GM18870 (cell line): ENCODE measurements at regions not wholly inside any gene's neighbourhood (a gene's known extent, or its start where the extent isn't known, plus 50 kb on each side); places are given as distances from the start of the nearest gene placed in this dataset.
"Not testable (repeated sequence)": the region's sequence is repeated elsewhere in the genome, so short reads cannot be mapped to it uniquely, and the experiment has no call there.

Source experiments
- ATAC-seq: cut with Tn5 transposase; IDR thresholded peaks from one replicate; pipeline ENCODE4 v1.9.1; 2021; ENCODE audit warnings: moderate library complexity; ENCODE audit not compliant: unreplicated experiment

DNA sequence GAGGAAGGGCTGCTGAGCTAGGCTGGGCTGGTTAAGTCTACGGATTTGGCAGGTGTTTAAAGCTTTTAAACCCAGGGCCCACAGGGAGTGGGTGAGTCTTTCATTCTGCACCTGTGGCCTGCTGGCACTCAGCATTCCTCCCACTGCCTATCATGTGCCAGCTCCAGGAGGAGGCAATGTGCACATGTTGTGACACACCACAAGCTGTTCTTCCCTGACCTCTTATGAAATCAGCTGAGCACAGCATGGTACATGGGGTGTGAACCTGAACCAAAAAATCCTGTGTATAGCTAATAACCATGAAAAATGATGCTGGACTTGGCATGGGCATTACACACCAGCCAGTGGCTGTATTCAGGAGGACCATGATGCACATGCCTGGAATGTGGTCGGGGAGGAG is 297.9 kb upstream of the MMADHC start:
- ATAC-seq: no peak

DNA sequence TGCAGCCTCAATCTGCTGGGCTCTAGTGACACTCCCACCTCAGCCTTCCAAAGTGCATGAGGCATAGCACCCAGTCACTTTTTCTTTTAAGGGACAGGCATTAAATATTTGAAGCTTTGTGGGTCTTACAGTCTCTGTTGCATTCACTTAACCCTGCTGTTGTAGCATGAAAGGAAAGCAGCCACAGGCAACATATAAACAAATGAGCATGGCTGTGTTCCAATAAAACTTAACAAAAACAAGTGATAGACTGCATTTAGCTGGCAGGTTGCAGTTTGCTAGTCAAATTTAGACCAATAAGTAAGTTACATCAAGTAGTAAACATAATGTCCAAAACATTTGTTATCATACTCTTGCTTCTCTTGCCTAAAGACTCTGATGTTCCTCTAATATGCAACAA is 297.3 kb upstream of the MMADHC start:
- no peak for ATAC-seq

DNA sequence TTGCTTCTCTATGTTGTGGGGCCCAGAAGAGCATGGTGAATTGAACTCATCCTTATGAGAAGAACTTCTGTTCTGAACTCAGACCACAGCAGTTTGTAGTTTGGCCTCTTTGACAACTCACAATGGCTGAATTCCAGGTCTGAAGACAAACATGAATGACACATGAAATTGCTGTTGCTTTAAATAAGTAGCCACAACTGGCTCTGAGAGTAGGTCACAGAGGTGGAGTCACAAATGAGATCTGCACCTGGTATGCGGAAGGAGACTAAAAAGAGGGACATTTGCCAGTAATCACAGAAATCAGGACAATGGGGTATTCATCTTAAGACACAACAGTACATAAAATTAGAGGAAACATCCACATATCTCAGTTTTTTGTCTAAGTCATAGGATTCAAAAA is 290.3 kb upstream of the MMADHC start:
- ATAC-seq: no peak

GRCh38 chr2:149877074-149877473 is 289.5 kb upstream of the MMADHC start:
- no peak for ATAC-seq

GRCh38 chr2:149873936-149874335 is 286.4 kb upstream of the MMADHC start:
- no peak for ATAC-seq

DNA sequence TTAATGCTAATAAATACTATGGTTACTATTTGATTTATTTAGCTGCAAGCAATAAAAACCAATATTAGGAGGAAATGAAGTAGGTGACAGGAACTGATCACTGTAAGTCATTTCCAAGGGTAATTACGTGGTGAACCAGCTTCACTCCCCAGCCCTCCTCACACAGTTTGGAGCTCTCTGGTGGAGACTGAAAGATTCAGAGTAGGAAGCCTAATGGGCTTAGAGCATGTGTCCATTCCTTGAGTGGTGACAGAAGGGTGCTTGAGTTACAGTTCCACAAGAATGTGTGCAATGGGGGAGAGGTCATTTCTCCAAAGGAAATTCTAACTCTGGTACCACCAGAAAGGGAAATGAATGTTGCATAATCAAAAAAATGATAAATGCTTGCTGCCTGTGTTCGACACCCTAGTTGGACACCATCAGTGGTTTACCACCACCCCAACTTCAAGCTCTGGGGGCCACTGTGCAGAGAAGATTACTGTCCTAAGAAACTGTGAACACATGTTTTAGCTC is 285.1 kb upstream of the MMADHC start:
- ATAC-seq: no peak

GRCh38 chr2:149872041-149872440 is 284.5 kb upstream of the MMADHC start:
- ATAC-seq: no peak

GRCh38 chr2:149871091-149871885 is 283.7 kb upstream of the MMADHC start:
- ATAC-seq: no peak

DNA sequence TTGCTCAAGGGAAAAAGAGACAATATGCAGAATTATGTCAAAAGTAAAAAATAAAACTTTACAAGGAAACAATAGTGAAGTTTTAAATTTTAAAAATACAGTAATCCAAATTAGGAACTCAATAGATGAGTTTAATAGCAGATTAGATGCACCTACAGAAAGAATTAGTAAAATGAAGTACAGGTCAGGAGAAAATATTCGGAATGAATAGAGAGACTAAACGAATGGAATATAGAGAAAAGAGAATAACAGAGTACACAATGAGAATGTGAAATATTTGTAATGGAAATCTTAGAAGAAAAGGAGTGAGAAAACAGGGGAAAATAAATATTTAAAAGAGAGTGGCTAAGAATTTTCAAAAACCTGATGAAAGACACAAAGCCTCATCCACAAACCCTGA is 275.7 kb upstream of the MMADHC start:
- no peak for ATAC-seq

GRCh38 chr2:149861034-149861433 is 273.5 kb upstream of the MMADHC start:
- no peak for ATAC-seq

- no peak for ATAC-seq
Measured at GRCh38 chr2:149860276-149860921, 272.8 kb upstream of the MMADHC start.

- no peak for ATAC-seq
Measured at GRCh38 chr2:149858901-149859634, 271.5 kb upstream of the MMADHC start.

DNA sequence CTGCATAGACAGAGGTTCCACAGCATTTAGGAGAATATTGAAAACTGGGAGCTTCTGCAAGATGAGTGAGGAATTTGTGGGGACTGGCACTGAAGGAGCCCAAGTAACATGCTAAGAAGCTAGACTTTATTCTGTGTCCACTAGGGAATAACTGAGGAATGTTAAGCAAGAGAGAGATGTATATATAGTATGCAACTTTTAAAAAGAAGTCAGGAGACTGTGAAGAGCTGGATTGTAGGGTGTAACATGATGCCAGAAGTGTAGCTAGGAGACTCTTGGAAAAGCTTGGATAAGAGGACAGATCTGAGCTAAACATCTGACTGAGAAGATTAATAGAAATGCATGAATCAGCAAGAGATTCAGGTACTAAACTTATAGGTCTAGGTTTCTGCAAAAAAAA is 270.6 kb upstream of the MMADHC start:
- ATAC-seq: no peak

- ATAC-seq: no peak
Measured at GRCh38 chr2:149857344-149857743, 269.8 kb upstream of the MMADHC start.

DNA sequence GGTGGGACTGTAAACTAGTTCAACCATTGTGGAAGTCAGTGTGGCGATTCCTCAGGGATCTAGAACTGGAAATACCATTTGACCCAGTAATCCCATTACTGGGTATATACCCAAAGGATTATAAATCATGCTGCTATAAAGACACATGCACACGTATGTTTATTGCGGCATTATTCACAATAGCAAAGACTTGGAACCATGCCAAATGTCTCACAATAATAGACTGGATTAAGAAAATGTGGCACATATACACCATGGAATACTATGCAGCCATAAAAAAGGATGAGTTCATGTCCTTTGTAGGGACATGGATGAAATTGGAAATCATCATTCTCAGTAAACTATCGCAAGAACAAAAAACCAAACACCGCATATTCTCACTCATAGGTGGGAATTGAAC is 268.3 kb upstream of the MMADHC start:
- ATAC-seq: not testable (repeated sequence)

GRCh38 chr2:149849591-149849990 is 262.0 kb upstream of the MMADHC start:
- no peak for ATAC-seq

- no peak for ATAC-seq
Measured at GRCh38 chr2:149849136-149849535, 261.6 kb upstream of the MMADHC start.

DNA sequence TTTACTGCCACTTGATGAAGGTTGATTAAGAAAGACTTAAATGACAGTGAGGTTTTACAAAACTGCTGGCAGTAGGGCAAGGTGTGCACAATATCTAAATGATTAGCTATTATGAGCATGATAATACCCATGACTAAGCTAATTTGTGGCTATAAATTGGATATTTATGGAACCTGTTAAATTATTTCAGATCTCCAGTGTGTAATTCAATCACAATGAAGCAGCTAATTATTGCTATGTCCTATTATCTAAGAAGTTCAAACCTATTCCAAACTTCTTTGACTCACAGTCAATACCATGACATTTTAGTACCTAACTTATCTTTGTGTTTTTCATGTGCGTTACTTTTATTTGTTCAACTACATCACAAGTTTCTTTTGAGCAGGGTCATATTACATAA is 253.8 kb upstream of the MMADHC start:
- ATAC-seq: no peak

DNA sequence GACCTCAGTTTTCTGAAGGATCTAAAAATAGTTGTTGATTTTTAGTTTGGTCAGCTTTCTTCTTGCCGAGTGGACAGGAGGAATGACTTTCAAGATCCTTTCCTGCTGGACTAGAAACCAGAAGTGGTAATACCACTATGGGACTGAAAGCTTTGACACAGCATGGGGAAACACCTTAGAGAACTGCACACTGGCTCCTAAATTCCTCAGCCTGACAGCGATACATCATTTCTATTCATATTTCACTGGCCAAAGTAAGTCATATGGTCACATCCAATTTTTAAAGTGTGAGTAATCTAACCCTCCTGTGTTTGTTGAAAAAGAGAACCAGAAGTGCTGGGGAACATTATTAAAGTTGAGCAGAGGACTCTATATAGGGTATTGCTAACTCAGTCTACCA is 244.7 kb upstream of the MMADHC start:
- no peak for ATAC-seq

DNA sequence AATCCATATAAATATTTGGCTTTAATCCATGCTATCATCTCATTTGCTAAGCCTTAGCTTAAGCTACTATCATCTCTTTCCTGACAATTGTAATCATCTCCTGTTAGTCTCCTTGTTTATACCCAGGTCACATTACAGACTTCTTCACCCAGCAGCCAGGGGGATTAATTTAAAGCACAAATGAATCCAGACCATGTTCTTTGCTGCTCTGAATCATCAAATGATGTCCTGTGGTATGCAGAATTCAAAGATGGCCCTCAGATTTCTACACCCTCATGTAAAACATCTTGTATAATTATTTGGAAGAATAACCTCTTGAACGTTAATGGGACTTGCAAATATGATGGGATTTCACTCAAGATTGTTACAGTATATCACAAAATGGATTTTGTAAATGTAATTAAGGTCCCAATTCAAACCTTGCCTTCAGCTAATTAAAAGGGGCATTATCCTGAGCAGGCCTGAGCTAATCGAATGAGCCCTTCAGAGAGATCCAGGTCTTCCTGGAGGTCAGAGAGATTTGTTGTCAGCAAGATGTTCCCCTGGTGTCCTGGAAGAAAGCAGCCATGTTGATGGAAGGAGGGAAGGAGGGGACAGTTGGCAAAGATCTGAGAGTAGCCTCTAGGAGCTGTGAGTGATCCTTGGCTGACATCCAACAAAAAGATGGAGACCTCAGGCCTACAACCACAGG is 241.1 kb upstream of the MMADHC start:
- no peak for ATAC-seq

DNA sequence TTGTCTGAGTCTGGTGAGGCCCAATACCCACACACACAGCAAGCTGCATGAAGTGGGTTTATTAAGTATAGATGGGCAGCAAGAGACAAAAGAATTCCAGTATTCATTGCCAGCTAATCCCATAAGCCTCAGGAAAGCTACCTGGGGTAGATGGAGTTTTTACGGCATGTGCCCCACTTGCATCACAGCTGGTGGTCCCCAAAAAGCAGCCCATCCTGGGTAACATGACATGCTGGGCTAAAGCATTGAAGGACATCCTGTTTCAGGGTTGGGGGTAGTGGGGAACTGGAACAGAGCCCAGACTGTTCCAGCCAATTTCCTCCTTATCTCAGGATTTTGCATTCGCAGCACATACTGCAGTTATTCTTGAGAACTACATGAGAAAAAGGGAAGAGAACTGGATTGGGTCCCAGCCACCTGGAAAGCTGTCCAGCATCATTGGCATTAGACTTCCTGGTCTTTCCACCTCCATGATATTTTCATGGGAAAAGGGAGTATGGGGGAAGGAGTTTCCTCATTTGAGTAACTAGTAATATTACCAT is 240.1 kb upstream of the MMADHC start:
- no peak for ATAC-seq
